HAP-1 (cell line): ENCODE measurements at regions not wholly inside any gene's neighbourhood (a gene's known extent, or its start where the extent isn't known, plus 50 kb on each side); places are given as distances from the start of the nearest gene placed in this dataset.

Source experiments
- DNase-seq, 2 experiments: peaks; one replicate each; pipeline ENCODE4 v3.0.0-alpha.2; 2016 to 2020; ENCODE audit warnings: low spot score in 2 of 2
- H3K27me3 ChIP-seq: fragments of 250-450 bp; sonication (Bioruptor Pico); 2 replicates; pipeline ENCODE4 v1.5.1; 2020; ENCODE audit warnings: low read depth, mild to moderate bottlenecking, moderate library complexity
- H3K36me3 ChIP-seq: fragments of 250-450 bp; sonication (Bioruptor Pico); replicated peaks from 2 replicates; pipeline ENCODE4 v1.5.1; 2020; ENCODE audit warnings: mild to moderate bottlenecking
- H3K4me1 ChIP-seq: fragments of 250-450 bp; sonication (Bioruptor Pico); 2 replicates; pipeline ENCODE4 v1.5.1; 2020; ENCODE audit warnings: mild to moderate bottlenecking
- H3K4me3 ChIP-seq: fragments of 250-450 bp; sonication (Bioruptor Pico); 2 replicates; pipeline ENCODE4 v1.5.1; 2020; ENCODE audit warnings: mild to moderate bottlenecking, moderate library complexity
- H3K9me3 ChIP-seq: fragments of 250-450 bp; sonication (Bioruptor Pico); 2 replicates; pipeline ENCODE4 v1.5.1; 2020; ENCODE audit warnings: mild to moderate bottlenecking, moderate library complexity
- in situ Hi-C: fragments of 300-500 bp; cut with MboI; formaldehyde crosslinking; loops from 3 replicates; pipeline ENCODE4 v1.14.3; 2020; ENCODE audit warnings: low sequenced_read_pairs, inconsistent platforms, mixed read lengths

- Histone ChIP-seq H3K9me3 (no peaks in the 10 kb centered on the region), H3K4me1 (no peaks in the 10 kb centered on the region), H3K36me3 (no peaks in the 10 kb centered on the region), H3K27me3 (no peaks in the 10 kb centered on the region), H3K4me3 (no peak overlapping the region)
- DNase-seq: no peak
- in situ Hi-C loops: no loop called here
These were observed 83.3 kb downstream of the ALDH8A1 start for GRCh38 chr6:134866563-134866962.

DNA sequence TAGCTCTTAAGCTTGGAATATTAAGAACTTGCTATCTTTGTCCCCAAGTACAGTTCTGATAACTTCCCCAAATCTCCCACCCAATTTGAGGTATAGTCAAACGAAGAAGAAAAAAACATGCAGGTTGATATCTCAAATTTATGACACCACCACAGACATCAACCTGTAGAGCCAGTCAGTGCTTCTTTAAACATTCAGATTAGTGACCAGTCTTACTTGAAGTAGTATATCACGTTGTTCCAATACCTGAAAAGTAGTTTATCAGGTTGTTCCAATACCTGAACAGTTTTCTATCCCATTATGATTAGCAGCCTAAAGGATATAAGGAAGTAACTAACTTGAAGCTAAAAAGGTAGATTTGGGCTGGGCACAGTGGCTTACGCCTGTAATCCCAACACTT lies 85.3 kb downstream of the ALDH8A1 start:
- in situ Hi-C loops: no loop called here

DNA sequence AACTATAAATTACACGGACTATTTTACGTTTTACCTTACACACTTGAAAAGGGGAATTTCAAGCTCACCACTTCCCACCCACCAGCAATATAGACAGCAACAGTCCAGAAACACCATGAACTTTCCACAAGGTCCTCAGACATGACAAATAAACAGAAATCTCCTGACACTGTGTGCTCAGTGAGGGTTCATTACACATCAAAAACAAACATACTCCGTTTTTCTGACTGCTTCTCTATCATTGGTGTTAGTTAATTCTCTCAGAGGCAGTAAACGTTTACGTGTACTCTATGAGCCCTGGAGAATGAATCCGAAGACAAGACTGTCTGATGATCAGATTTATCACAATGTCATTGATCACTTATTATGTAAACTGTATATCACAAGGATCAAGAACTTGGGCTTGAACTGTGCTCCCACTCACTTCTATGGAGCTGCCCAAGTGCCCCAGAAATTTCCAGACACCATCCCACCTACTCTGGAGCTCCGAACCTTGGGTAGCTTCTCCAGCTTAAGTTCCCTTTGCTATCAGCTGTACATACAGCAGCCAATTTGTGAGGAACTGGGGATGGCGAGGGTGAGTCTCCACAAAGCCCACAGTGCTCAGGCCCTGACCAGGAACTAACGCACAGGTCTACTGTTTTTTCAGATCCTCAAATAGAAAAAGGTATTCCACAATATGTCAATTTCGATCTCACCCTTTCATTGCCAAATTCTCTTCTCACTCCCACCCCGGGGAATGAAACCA lies 86.0 kb downstream of the ALDH8A1 start:
- no peaks in the 10 kb centered on the region for H3K27me3 ChIP-seq
- no peaks in the 10 kb centered on the region for H3K9me3 ChIP-seq
- in situ Hi-C loops: no loop called here
- H3K4me1 ChIP-seq: no peaks in the 10 kb centered on the region
- no peaks in the 10 kb centered on the region for H3K36me3 ChIP-seq
- no peak for DNase-seq
- H3K4me3 ChIP-seq: no peak overlapping the region

More for the DNA sequence above, 85.3 kb downstream of the ALDH8A1 start:
- Histone ChIP-seq H3K9me3 (no peaks in the 10 kb centered on the region), H3K27me3 (no peaks in the 10 kb centered on the region), H3K4me1 (no peaks in the 10 kb centered on the region), H3K36me3 (no peaks in the 10 kb centered on the region), H3K4me3 (no peak overlapping the region)
- no peak for DNase-seq

DNA sequence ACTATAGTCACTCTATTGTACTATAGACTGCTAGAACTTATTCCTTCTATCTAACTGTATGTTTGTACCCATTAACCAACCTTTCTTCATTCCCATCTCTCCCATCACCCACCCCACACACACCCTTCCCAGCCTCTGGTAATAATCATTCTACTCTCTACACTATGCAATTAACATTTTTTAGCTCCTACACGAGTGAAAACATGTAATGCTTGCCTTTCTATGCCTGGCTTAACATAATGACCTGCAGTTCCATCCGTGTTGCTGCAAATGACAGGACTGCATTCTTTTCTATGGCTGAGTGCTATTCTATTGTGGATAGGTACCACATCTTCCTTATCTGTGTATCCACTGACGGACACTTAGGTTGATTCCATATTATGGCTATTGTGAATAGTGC lies 95.5 kb downstream of the ALDH8A1 start:
- H3K4me3 ChIP-seq: no peak overlapping the region
- H3K4me1 ChIP-seq: no peaks in the 10 kb centered on the region
- no peaks in the 10 kb centered on the region for H3K27me3 ChIP-seq
- H3K36me3 ChIP-seq: no peaks in the 10 kb centered on the region
- no peaks in the 10 kb centered on the region; the same call in 1 of the 2 replicates for H3K9me3 ChIP-seq
- DNase-seq: no peak
- in situ Hi-C loops: no loop called here

DNA sequence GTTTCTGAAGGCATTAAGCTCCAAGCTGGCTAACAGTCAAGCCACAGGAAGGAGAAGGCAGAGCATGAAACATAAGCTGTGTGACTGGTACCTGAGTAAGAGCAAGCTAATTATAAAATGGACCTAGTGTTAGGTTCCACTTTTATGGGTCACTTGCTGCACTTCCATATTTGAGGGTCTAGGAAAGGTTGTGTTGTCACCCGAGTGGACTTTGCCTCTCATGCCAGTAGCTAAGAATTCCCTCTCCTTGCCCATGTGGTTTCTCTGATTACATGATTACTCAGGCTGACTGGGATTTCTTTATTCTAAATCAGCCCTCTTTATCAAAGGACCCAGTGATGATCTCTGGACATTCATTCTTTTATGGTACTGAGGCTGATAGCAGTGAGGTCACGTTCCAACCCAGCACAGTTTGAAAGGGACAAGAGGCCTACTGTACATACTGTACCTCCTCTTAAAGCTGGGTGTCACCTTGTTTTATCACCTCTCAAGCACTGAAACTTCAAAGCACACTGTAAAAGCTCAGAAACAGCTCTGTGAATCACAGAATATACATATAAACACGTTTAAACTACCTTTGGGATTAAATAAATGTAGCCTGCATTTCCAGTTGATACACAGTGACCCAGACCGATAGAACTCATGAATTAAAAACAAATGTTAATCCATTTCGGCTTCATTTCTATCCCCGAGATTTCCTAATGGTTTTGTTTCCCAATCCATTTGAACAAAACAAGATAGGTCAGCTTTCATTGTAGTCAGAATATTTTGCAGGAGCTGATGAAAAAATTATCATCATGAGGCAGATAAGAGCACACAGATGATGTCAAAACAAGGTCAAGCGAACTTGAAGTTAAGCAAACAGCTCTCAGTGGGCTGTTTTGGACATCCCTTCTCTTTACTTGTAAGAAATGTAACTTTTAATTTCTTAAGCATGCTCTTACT lies 96.5 kb downstream of the ALDH8A1 start:
- H3K4me1 ChIP-seq: no peaks in the 10 kb centered on the region
- in situ Hi-C loops: no loop called here
- no peak overlapping the region for H3K4me3 ChIP-seq
- H3K27me3 ChIP-seq: no peaks in the 10 kb centered on the region
- DNase-seq: no peak
- no peaks in the 10 kb centered on the region; the same call in 1 of the 2 replicates for H3K9me3 ChIP-seq
- H3K36me3 ChIP-seq: no peaks in the 10 kb centered on the region

DNA sequence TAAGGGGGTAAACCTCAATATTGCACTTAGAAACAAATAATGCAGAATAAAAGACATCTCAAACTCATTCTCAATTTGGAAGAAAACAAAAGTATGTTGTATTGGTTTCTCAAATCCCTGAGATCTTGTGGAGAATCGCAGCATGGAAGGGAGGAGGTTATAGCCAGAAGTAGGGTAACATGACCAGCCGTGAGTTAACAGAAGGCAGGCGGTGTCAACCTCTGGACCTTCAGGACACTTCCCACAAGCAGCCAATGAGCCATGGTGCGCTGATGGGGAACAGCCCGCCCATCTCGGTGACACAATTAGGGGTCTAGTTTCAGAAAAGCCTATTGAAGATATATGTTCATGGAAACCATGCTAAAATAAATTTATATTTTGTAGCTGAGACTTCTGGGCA lies 98.4 kb downstream of the ALDH8A1 start:
- Histone ChIP-seq H3K9me3 (no peaks in the 10 kb centered on the region; the same call in 1 of the 2 replicates), H3K4me3 (no peak overlapping the region), H3K36me3 (no peaks in the 10 kb centered on the region), H3K4me1 (no peaks in the 10 kb centered on the region), H3K27me3 (no peaks in the 10 kb centered on the region)
- in situ Hi-C loops: no loop called here
- no peak for DNase-seq

DNA sequence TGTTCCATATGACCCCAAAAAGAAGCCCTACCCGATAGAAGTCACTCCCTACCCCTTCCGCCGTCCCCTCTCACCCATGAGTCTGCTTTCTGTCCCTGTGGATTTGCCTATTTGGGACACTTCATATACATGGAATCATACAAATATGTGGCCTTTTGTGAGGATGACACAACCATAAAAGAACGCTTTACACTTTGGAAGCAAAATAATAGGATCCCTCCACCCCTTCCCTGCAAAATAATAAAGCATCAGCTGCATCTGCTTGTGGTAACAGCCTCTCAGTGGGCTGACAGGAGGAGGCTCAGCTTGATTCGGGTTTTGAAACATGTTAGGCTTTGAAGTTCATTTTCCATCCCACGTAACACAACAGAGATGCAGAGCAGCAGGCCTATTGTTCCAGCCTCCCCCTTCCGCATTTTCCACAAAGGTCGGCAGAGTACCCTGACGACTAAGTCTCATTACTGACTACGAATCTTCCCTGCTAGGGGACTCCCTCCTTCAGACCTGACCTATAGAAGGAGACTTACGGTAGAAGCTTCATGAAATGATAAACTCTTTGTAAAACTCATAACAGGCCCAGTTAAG lies 99.1 kb downstream of the ALDH8A1 start:
- DNase-seq: no peak
- Histone ChIP-seq H3K9me3 (no peaks in the 10 kb centered on the region; the same call in 1 of the 2 replicates), H3K27me3 (no peaks in the 10 kb centered on the region), H3K4me3 (no peak overlapping the region), H3K4me1 (no peaks in the 10 kb centered on the region), H3K36me3 (no peaks in the 10 kb centered on the region)
- in situ Hi-C loops: no loop called here

DNA sequence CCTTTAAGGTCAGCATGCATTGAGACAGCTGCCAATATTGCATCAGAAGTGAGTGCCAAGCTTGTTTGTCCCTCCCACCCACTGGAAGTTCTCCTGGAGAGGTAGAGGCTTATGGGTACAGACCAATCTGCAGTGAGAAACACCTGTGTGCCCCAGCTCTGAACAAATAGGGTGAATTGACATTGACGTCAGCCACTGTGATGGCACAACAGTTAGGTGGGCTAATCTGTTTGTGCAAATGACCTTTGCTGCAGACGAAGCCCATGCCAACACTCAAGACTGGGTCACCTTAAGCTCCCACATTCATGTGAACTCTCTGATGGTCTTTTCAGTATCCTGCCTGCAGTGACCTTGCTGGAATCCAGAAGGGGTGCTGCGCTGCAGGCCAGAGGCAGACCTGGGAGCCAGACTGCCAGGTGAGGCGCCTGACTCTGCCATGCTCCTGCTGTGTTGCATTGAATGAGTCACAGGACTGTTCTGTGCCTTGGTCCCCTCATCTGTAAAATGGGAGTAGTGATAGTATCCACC lies 99.9 kb downstream of the ALDH8A1 start:
- no peak for DNase-seq
- Histone ChIP-seq H3K9me3 (no peaks in the 10 kb centered on the region; the same call in 1 of the 2 replicates), H3K27me3 (no peaks in the 10 kb centered on the region), H3K36me3 (no peaks in the 10 kb centered on the region), H3K4me3 (no peak overlapping the region), H3K4me1 (no peaks in the 10 kb centered on the region)
- in situ Hi-C loops: no loop called here

DNA sequence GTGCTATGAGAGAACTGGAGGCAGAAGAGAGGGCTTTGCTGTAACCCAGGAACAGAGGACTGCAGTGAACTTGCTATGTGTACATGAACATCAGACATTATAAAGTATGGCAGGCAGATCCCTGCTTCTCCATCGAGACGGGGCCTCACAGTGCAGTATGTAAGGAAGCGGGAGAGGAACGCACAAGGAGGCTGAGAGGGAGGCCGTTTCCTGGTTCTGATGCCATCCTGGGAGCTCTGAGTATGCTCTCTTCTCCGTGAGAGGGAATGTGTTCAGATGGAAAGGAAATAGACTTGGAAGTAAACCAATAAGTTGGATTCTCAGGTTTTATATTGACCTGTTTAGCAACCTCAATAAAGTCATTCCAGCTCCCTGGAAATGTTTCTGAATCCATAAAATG lies 101.8 kb downstream of the ALDH8A1 start:
- Histone ChIP-seq H3K27me3 (no peaks in the 10 kb centered on the region), H3K9me3 (no peaks in the 10 kb centered on the region; the same call in 1 of the 2 replicates), H3K4me1 (no peaks in the 10 kb centered on the region), H3K36me3 (no peaks in the 10 kb centered on the region), H3K4me3 (no peak overlapping the region)
- DNase-seq: no peak
- in situ Hi-C loops: no loop called here

DNA sequence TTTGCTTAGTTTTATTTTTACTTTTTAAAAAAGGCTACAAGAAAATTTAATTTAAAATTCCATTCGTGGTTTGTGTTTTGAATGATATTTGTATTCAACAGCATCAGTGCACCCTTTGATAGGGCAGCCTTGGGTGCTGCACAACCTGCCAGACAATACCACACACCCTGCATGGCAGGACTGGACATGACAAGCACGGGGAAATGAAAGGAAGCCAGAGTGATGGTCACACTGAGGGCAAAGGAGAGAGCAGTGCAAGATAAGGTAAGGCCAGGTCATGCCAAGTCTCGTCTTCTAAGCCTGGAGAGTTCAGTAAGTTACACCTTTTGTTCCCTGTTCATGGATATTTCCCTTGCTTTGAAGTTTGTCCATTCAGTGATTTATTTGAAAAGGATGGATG lies 103.0 kb downstream of the ALDH8A1 start:
- no peaks in the 10 kb centered on the region for H3K4me1 ChIP-seq
- no peak overlapping the region for H3K4me3 ChIP-seq
- in situ Hi-C loops: no loop called here
- H3K9me3 ChIP-seq: no peaks in the 10 kb centered on the region; the same call in 1 of the 2 replicates
- DNase-seq: no peak
- no peaks in the 10 kb centered on the region for H3K36me3 ChIP-seq
- H3K27me3 ChIP-seq: no peaks in the 10 kb centered on the region

DNA sequence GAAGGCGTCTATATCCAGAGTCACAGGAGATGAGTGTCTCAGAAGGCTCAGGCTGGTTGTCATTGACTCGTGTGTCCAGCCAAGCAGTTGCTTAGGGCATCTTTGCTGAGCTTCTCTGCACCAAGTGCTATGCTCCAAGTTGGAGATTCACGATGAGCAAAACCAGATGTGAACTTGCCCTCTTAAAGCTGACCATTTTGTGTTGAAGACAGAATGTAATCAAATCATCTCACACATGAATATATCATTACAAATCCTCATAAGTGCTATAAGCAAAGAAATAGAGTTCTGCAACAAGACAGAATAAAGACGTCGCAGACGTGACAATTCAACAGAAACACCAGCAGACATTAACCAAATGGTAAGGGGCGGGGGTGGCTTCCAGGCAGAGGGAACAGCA lies 103.9 kb downstream of the ALDH8A1 start:
- no peaks in the 10 kb centered on the region for H3K4me1 ChIP-seq
- no peak for DNase-seq
- H3K36me3 ChIP-seq: no peaks in the 10 kb centered on the region
- H3K27me3 ChIP-seq: no peaks in the 10 kb centered on the region
- in situ Hi-C loops: no loop called here
- no peak overlapping the region for H3K4me3 ChIP-seq
- H3K9me3 ChIP-seq: no peaks in the 10 kb centered on the region

DNA sequence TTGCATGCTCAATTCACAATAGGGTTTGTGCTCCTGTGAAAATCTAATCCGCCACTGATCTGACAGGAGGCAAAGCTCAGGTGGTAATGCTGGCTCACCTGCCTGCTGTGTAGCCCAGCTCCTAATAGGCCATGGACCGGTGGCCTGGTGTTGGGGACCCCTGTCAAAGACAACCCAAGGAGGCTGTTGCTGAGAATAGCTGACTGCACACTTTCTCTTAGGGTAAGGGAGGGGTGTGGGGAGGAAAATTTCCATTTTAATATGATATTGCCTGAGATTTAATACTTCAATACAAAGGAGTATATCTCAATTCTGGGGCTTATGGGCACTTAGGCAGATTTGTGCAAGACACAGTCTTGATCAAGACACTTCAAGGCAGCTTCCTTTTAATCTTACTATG lies 105.8 kb downstream of the ALDH8A1 start:
- Histone ChIP-seq H3K9me3 (no peaks in the 10 kb centered on the region), H3K4me3 (no peak overlapping the region), H3K36me3 (no peaks in the 10 kb centered on the region), H3K4me1 (no peaks in the 10 kb centered on the region), H3K27me3 (no peaks in the 10 kb centered on the region)
- no peak for DNase-seq
- in situ Hi-C loops: no loop called here

GRCh38 chr6:134840086-134840867 lies 109.6 kb downstream of the ALDH8A1 start:
- in situ Hi-C loops: no loop called here
- DNase-seq: no peak
- no peaks in the 10 kb centered on the region for H3K27me3 ChIP-seq
- H3K36me3 ChIP-seq: no peaks in the 10 kb centered on the region
- H3K9me3 ChIP-seq: no peaks in the 10 kb centered on the region
- H3K4me3 ChIP-seq: no peak overlapping the region
- no peaks in the 10 kb centered on the region for H3K4me1 ChIP-seq
